D721Med (cell line): ENCODE measurements at regions not wholly inside any gene's neighbourhood (a gene's known extent, or its start where the extent isn't known, plus 50 kb on each side); places are given as distances from the start of the nearest gene placed in this dataset.

ENCODE experiments used
- DNase-seq: peaks from one replicate; pipeline ENCODE4 v3.0.0; 2011; ENCODE audit warnings: low spot score; ENCODE audit not compliant: insufficient read length
- FAIRE-seq: peaks from 2 replicates; lab custom pipeline; 2011; peaks lifted over from hg19 to GRCh38; lab: Jason Lieb, UNC
- CTCF ChIP-seq: IDR thresholded peaks from 2 replicates; pipeline ENCODE4 v1.5.1; 2012; ENCODE audit warnings: mild to moderate bottlenecking, control low read depth; ENCODE audit not compliant: insufficient read depth; ENCODE audit errors: missing control alignments

GRCh38 chr13:107395927-107396662, 819.2 kb downstream of the LIG4 start:
- no peak for TF ChIP-seq CTCF
- no peak for DNase-seq
- no peak for FAIRE-seq

- no peak for FAIRE-seq
- no peak for DNase-seq
- TF ChIP-seq CTCF, result no peak
These were observed 823.1 kb downstream of the LIG4 start for GRCh38 chr13:107392205-107392604.

- DNase-seq, result no peak
- FAIRE-seq, result no peak
- TF ChIP-seq CTCF, result no peak
These were observed 819.6 kb upstream of the ARGLU1 start for GRCh38 chr13:107387525-107387924.

GRCh38 chr13:107379407-107380155, 811.6 kb upstream of the ARGLU1 start:
- FAIRE-seq, result no peak
- TF ChIP-seq CTCF, result no peak
- DNase-seq, result no peak

GRCh38 chr13:107376341-107377125, 808.6 kb upstream of the ARGLU1 start:
- DNase-seq (no peak), FAIRE-seq (no peak)
- no peak for TF ChIP-seq CTCF

GRCh38 chr13:107375701-107376340, 807.9 kb upstream of the ARGLU1 start:
- FAIRE-seq (no peak), DNase-seq (no peak)
- no peak for TF ChIP-seq CTCF
